ENCODE measurements at regions not wholly inside any gene's neighbourhood (a gene's known extent, or its start where the extent isn't known, plus 50 kb on each side); places are given as distances from the start of the nearest gene placed in this dataset.

- Histone ChIP-seq H2AFZ (ENCODE audit: low read depth, low read length, severe bottlenecking) (no peak overlapping the region), H3F3A (ENCODE audit: insufficient read depth) (no peaks in the 10 kb centered on the region), H3K36me3 (ENCODE audit: low read length) (no peaks in the 10 kb centered on the region), H4K20me1 (ENCODE audit: low read depth, low read length) (no peaks in the 10 kb centered on the region), H3K79me2 (ENCODE audit: insufficient read depth, low read length) (no peaks in the 10 kb centered on the region), H3K4me3 (ENCODE audit: insufficient read depth, low read length, poor library complexity, severe bottlenecking) (no peak overlapping the region), H3K4me2 (ENCODE audit: low read depth, low read length, poor library complexity, severe bottlenecking) (no peak overlapping the region), H3K27ac (ENCODE audit: low read depth, low read length) (no peak overlapping the region), H3K9ac (ENCODE audit: low read length) (no peak overlapping the region), H3K9me3 (ENCODE audit: insufficient read depth, low read length) (no peaks in the 10 kb centered on the region), H3K9me2 (replicated peaks; ENCODE audit: insufficient read depth, low read length) (no peaks in the 10 kb centered on the region), H3K27me3 (ENCODE audit: low read length) (no peaks in the 10 kb centered on the region; the same call in 1 of the 2 replicates)
- no peak for TF ChIP-seq EZH2phosphoT487 (conservative IDR thresholded peaks at IDR 0.05; ENCODE audit: low read length)
- TF ChIP-seq, protein P1, sequence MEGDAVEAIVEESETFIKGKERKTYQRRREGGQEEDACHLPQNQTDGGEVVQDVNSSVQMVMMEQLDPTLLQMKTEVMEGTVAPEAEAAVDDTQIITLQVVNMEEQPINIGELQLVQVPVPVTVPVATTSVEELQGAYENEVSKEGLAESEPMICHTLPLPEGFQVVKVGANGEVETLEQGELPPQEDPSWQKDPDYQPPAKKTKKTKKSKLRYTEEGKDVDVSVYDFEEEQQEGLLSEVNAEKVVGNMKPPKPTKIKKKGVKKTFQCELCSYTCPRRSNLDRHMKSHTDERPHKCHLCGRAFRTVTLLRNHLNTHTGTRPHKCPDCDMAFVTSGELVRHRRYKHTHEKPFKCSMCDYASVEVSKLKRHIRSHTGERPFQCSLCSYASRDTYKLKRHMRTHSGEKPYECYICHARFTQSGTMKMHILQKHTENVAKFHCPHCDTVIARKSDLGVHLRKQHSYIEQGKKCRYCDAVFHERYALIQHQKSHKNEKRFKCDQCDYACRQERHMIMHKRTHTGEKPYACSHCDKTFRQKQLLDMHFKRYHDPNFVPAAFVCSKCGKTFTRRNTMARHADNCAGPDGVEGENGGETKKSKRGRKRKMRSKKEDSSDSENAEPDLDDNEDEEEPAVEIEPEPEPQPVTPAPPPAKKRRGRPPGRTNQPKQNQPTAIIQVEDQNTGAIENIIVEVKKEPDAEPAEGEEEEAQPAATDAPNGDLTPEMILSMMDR (IDR thresholded peaks at IDR 0.05; ENCODE audit: insufficient read depth, low read length, poor library complexity, severe bottlenecking) = no peak
These were observed 118.9 kb upstream of the PMEPA1 start for GRCh38 chr20:57828696-57829095.

GRCh38 chr20:57826666-57827287 is 117.0 kb upstream of the PMEPA1 start:
- no peaks in the 10 kb centered on the region for H3K36me3 ChIP-seq (ENCODE audit: low read length)
- no peak overlapping the region for H3K4me3 ChIP-seq (ENCODE audit: insufficient read depth, low read length, poor library complexity, severe bottlenecking)
- H3F3A ChIP-seq (ENCODE audit: insufficient read depth) = no peaks in the 10 kb centered on the region
- H3K27ac ChIP-seq (ENCODE audit: low read depth, low read length) = no peak overlapping the region
- H3K9ac ChIP-seq (ENCODE audit: low read length) = no peak overlapping the region
- H2AFZ ChIP-seq (ENCODE audit: low read depth, low read length, severe bottlenecking) = no peak overlapping the region
- no peaks in the 10 kb centered on the region; the same call in 1 of the 2 replicates for H3K27me3 ChIP-seq (ENCODE audit: low read length)
- no peaks in the 10 kb centered on the region for H3K79me2 ChIP-seq (ENCODE audit: insufficient read depth, low read length)
- H4K20me1 ChIP-seq (ENCODE audit: low read depth, low read length) = no peaks in the 10 kb centered on the region
- H3K4me2 ChIP-seq (ENCODE audit: low read depth, low read length, poor library complexity, severe bottlenecking) = no peak overlapping the region
- H3K9me2 ChIP-seq (replicated peaks; ENCODE audit: insufficient read depth, low read length) = no peaks in the 10 kb centered on the region
- TF ChIP-seq, protein P1 (IDR thresholded peaks at IDR 0.05; ENCODE audit: insufficient read depth, low read length, poor library complexity, severe bottlenecking) = no peak
- no peak for TF ChIP-seq EZH2phosphoT487 (conservative IDR thresholded peaks at IDR 0.05; ENCODE audit: low read length)
- no peaks in the 10 kb centered on the region for H3K9me3 ChIP-seq (ENCODE audit: insufficient read depth, low read length)

GRCh38 chr20:57824909-57825308 is 115.1 kb upstream of the PMEPA1 start:
- H3K9me2 ChIP-seq (replicated peaks; ENCODE audit: insufficient read depth, low read length) = no peaks in the 10 kb centered on the region
- H3K36me3 ChIP-seq (ENCODE audit: low read length) = no peaks in the 10 kb centered on the region
- H3K27me3 ChIP-seq (ENCODE audit: low read length) = no peaks in the 10 kb centered on the region; the same call in 1 of the 2 replicates
- TF ChIP-seq, protein P1 (IDR thresholded peaks at IDR 0.05; ENCODE audit: insufficient read depth, low read length, poor library complexity, severe bottlenecking) = no peak
- no peak for TF ChIP-seq EZH2phosphoT487 (conservative IDR thresholded peaks at IDR 0.05; ENCODE audit: low read length)
- no peaks in the 10 kb centered on the region for H3F3A ChIP-seq (ENCODE audit: insufficient read depth)
- H2AFZ ChIP-seq (ENCODE audit: low read depth, low read length, severe bottlenecking) = no peak overlapping the region
- H3K9me3 ChIP-seq (ENCODE audit: insufficient read depth, low read length) = no peaks in the 10 kb centered on the region
- H4K20me1 ChIP-seq (ENCODE audit: low read depth, low read length) = no peaks in the 10 kb centered on the region
- H3K4me2 ChIP-seq (ENCODE audit: low read depth, low read length, poor library complexity, severe bottlenecking) = no peak overlapping the region
- H3K79me2 ChIP-seq (ENCODE audit: insufficient read depth, low read length) = no peaks in the 10 kb centered on the region
- no peak overlapping the region for H3K4me3 ChIP-seq (ENCODE audit: insufficient read depth, low read length, poor library complexity, severe bottlenecking)
- H3K27ac ChIP-seq (ENCODE audit: low read depth, low read length) = no peak overlapping the region
- no peak overlapping the region for H3K9ac ChIP-seq (ENCODE audit: low read length)
